ENCODE measurements at regions not wholly inside any gene's neighbourhood (a gene's known extent, or its start where the extent isn't known, plus 50 kb on each side); places are given as distances from the start of the nearest gene placed in this dataset.

DNA sequence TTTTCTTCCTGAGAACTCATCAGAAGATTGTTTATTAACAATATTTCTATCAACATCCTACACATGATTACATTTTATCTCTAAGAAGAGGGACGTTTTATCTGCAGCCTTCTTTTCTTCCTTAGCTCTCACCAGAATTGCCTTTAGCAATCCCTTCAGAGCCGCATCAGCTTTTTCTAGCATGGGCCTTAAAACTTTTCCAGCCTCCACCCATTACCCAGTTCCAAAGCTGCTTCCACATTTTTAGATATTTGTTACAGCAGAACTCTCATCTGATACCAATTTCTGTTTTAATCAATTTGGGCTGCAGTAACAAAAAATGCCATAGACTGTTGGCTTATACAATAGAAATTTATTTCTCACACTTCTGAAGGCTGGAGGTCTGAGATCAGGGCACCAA is 281.5 kb downstream of the THBS2 start:
- no peak for DNase-seq (ENCODE audit: low read depth in 2 of 2, low spot score in 1 of 2)

DNA sequence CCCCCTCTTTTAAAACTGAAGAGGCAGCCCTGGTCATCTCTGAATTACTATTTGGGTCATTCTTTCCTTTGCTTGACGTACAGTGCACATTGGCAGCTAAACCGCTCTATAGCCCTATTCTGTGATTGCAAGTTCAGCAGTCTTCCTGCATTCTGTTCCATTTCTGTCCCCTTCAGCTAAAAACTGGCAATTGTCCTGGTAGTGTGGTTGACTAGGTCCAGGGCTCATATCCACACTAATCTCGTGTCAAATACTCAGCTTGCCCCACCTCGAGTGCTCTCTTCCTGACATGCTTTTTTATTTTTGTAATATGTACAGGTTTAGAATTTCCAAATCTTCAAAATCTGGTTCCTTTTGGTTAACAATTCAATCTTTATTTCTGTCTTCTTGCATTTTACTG is 282.1 kb downstream of the THBS2 start:
- DNase-seq (ENCODE audit: low read depth in 2 of 2, low spot score in 1 of 2) = no peak

DNA sequence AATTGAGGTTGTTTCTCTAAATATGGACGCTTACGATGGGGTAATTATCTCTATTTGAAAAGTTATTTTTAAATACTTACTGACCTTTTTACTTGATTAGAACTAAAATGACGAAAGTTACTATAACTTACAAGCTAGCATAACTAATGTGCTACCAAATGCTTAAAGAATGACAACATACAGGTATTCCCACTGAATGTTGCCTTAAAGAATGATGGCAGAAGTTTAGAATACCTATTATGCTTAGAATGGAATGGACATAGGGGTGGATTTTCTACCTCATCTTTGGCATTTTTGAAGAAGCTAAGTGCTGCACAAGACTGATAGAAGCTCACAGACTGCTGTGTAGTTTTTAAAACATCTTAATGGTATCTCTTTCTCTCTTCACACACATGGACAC is 284.8 kb downstream of the THBS2 start:
- no peak for DNase-seq (ENCODE audit: low read depth in 2 of 2, low spot score in 1 of 2)

DNA sequence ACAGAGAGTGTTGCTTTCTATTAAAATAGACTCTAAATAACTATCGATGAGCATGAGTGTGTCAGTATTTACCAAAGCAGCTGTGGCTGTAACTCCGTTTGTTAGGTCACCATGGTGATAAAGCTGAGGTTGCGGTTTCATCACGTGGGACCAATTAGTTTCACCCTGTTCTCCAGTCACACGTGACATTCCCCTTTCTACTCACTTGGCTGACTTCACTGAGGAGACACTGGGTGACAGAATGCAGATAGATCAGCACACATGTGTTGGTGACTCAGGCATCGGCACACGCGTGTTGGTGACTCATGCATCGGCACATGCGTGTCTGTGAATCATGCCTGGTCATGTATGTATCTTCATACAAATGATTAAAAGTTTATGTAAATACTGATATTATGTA is 285.4 kb downstream of the THBS2 start:
- DNase-seq (ENCODE audit: low read depth in 2 of 2, low spot score in 1 of 2) = peak in 1 of 2 donors; percentile 2

DNA sequence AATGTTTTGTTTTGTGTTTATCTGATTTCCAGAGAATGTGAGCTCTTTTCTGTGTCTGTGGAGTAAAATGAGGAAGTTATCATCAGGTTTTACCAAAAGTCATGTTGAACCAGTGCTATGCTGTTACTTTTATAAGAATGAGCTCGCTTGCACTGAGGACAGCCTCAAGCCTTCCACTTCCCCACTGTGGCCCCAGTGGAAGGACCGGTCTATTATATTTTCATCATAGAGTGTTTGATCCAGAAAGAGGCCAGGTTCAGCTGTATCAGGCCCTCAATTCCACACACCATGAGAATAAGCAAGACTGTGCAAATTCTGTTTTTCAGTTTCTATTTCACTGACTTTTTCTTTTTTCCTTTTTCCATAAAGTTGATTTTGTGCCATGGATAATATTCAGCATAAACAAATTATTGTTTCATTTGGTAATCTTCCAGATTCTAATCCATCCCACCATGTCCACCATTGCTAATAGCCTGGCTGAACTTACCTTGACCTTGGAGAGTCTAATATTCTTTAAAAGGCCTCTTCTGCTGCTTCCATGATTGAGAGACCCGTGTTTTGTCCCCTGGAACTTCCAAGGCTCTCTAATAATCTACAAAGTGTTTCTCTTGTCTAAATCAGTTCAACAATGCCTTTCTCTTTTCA is 286.2 kb downstream of the THBS2 start:
- no peak for DNase-seq (ENCODE audit: low read depth in 2 of 2, low spot score in 1 of 2)

DNA sequence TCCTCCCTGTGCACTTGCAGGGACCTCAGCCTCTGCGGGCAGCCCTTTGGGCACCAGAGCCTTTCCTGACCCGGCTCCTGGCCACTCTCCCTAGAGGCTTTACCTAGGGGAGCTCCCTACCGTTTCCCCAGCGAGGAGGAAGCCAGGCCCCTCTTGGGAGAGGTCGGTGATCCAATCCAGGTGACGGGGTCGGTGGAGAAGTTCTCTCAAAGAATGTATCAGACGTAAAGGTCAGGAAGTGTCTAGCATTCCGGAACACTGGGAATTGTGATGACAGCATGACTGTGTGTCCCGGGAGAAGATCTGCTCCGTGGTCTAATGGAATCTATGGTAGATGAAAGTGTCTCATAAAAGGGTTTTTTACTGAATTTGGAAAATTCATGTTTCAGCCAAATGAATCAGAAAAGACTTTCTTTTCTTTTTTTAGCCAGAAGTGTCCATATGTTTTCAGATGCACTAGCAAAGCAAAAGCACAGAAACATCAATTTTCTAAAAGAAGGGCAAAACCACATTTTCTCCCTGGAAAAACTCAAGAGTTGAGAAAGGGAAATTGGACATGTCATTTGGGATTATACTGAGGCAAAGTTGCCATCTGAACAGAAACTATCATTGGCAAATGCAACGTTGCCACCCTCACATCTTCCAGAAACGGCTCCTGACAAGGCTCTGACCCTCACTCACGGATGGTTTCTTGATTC is 289.4 kb downstream of the THBS2 start:
- DNase-seq (ENCODE audit: low read depth in 2 of 2, low spot score in 1 of 2) = no peak

DNA sequence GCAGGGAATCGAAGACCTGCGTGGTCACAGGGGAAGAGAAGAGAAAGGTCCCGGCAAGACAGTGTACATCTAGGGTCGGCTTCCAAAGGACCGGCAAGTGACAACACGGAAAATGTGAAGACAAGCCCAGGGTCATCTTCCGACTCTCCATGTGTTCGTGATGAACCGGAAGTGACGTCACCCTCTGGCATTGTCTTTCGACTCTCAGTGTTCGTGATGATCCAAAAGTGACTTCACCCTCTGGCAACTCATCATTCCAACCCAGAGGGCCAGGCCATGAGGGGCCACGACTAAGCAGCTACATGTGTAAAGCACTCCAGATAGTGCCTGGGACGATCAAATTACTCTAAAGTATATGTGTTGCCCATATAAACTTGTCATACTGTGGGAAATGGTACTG is 290.8 kb downstream of the THBS2 start:
- no peak for DNase-seq (ENCODE audit: low read depth in 2 of 2, low spot score in 1 of 2)

DNA sequence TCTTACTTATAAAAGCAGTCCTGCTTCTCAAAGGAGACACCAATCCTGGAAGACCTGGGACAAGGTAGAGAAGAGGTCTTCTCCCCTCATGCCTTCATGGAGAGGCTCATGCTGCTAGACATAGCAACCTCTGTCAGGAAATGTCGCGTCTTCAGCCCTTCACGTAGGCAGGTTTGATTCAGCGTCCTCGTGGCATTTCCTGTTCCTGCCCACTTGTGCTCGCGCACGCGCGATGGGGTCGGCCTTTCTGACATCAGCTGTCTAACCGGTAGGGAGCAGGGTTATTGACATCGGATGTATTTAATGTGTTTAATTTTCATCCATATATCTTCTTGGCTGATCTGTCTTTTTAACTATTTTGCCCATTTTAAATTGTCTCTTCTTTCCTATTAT is 292.4 kb downstream of the THBS2 start:
- no peak for DNase-seq (ENCODE audit: low read depth in 2 of 2, low spot score in 1 of 2)

DNA sequence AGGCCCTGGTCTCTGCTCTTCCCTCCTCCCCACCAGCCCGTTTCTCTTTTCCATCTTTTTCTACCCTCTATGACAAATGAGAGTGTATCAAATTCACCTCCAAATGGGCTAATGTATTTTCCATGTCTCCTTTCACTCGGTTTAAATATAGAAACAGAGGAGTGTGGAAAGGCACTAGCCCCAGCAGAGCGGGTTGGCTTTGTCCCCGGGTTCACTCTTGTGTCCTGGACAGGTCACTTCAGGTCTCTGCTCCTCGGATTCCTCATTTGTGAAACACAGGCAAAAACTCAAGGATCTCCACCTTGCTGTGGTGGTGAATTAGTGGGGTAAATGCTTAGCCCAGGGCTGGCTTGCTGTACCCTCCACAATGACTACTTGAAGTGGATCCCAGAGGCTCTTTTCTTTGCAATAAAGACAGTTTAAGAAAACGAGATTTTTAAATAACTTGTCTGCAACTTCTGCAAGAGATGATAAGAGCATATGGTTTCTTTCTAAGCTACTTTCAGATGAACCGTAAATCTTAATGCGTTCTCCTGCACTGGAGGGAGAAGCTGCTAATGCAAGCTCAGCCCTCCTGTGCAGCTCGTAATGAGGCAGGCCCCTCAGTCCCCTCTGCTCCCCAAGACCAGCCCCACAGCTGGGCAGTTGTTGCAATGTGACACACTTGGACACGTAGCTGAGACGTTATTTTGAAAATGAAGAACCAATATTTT is 292.9 kb downstream of the THBS2 start:
- no peak for DNase-seq (ENCODE audit: low read depth in 2 of 2, low spot score in 1 of 2)

DNA sequence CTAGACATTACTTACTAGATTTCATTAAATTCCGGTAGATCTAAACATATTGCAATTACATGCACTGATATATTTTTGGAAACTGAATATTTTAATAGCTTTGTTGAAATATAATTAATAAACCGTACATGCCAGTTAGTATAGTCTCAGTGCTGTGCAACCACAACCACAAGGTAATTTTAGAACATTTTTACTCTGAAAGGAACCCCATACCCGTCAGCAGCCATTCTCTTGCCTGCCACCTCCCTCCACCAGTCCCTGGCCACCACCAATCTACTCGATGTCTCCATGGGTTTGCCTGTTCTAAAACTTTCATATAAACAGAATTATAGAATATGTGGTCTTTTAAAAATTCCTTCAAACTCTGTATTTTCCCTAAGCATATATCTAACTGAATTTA is 293.9 kb downstream of the THBS2 start:
- no peak for DNase-seq (ENCODE audit: low read depth in 2 of 2, low spot score in 1 of 2)

DNA sequence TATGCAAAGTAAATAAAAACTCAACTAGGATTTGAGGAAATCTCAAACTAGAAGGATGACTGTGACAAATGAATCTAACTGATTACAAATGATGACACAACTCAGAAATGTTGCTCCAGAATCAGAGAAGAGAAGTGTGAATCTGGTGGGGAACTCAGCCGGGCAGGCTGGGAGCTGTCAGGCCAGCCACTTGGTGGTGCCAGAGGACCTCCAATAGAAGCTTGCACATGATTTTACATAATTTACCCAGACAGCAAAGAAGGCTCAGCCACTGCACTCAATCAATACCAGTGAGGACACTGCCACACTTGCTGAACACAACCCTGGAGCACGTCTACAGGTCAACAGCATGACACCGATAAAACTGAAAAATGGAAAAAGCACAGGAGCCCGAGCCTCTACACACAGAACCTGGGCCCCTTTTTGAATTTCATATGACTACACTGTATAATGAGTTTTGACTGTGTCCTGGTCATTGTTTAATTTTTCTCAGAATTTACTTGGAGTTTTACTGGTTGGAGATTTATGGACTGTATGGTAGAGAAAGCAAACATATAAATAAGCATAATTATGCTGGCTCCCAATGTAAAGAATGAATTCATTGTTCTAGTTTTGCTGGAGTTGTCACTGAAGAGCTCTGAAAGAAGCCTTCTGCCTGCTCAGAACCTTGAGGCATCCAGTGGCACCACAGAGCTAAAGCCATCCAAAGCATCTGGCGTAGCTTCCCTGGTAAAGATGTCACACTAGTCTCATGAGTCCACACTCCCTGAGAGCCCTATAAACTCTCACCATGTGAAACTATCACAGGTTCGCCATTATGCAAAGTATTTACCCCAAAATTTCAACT is 296.5 kb downstream of the THBS2 start:
- DNase-seq (ENCODE audit: low read depth in 2 of 2, low spot score in 1 of 2) = no peak

DNA sequence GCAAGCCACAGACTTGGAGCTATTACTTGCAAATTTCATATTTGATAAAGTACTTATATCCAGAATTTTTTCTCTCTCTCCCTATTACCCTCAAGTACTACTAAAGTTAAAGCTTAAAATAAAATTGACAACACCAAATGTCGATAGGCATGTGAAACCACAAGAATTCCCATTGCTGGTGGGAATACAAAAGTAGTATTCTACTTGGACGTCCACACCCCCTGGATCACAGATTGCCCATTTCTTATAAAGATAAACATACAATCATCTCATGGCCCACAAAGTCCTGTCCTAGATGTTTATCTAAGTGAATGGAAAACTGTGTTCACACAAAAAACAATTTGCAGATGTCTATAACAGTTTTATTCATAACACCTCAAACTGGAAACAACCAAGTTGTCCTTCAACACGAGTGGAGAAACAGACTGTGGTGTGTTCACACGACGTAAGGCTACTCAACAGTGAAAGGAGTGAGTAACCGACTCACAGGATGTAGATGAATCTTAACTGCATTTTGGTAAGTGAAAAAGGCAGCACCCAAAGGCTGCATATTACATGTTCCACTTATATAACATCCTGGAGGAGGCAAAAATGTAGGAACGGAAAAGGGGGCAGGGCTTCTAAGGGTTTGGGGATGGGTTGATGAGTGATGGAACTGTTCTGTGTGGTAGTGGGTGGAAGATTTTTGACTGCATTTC is 297.4 kb downstream of the THBS2 start:
- no peak for DNase-seq (ENCODE audit: low read depth in 2 of 2, low spot score in 1 of 2)

DNA sequence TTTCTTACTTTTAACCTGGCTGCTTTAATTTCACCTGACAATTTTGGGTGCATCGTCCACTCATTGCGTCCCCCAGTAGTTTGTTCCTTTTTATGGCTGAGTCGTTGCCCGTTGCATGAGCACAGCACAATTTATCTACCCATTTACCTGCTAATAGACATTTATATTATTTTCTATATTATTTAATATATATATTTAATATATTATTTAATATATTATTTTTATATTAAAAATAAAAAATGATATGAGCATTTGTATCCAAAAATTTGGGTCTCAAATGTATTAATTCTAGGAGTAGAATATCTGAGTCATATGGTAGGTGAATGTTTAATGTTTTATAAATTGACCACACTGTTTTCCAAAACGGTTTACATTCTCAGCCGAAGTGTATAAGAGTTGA is 300.2 kb downstream of the THBS2 start:
- no peak for DNase-seq (ENCODE audit: low read depth in 2 of 2, low spot score in 1 of 2)

DNA sequence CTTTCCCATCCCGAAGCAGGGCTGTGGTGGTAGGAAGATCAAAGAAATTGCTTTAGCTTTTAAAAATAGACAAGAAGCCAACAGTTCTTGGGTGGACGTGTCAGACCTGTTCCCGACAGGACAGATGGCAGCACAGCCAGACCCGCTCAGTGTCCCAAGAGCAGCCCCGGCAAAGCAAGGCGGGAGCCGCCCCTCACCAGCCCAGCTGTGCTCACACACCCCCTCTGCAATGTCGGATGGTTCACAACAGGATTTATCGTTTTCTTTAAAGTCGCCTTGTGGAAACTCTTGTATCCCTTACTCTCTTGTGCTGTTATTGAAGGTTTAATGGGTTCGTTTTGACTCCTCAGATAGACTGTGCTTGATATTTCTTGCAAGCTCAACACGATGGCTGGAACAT is 302.4 kb downstream of the THBS2 start:
- no peak for DNase-seq (ENCODE audit: low read depth in 2 of 2, low spot score in 1 of 2)

DNA sequence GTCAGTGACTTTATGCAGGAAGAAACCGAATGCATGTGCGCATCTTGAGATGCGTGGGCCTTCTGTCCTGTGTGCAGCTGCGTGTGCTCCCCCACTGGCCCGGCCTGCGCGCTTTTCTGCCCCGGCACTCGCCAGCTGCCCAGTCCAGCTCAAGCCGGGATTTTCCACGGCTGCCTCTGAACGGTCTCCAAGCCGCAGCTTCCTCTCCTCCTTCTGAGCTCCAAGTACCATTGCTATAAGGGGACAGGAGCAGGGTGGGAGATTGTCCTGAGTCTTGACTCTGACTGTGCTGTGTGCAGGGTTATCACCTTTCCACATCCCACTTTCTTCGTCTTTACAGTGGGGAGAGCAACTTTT is 302.8 kb downstream of the THBS2 start:
- no peak for DNase-seq (ENCODE audit: low read depth in 2 of 2, low spot score in 1 of 2)

DNA sequence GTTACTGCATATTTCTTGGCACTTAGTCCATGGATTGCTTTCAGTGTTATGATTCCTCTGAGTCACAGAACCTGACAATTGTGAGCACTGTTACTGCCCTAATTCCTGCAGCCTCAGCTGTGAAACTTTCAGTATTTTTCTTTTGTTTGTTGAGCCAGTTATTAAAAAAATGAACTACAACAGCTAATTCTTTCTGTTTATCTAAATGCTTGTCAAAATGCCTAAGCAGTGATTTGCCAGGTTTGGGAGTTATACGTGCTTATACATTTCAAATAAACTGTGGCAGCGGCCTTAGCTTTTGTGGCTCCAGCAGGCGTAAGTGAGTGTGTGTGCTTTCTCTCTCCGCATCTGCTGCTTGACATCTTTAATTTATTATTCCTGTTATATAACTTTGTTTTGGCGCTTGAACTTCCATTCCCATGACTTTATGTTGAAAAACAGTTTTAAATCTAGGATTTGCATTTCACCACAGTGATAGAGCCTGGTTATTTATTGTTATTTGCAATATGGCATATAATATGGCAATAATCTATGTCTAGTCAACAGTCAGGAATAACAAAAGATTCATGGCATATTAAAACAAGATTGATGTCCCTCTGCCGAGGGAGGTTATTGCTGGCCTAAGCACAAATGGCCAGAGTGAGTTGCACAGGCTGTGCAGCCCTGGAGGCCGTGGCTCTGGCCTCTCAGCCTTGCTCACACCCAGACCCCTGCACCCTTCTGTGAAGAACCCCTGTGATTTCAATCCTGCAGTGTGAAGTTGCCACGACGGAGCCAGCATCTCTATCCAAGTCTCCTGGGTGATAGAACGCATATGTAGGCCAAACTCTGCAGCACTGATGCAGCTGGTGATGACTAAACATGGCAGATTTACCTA is 303.4 kb downstream of the THBS2 start:
- no peak for DNase-seq (ENCODE audit: low read depth in 2 of 2, low spot score in 1 of 2)

DNA sequence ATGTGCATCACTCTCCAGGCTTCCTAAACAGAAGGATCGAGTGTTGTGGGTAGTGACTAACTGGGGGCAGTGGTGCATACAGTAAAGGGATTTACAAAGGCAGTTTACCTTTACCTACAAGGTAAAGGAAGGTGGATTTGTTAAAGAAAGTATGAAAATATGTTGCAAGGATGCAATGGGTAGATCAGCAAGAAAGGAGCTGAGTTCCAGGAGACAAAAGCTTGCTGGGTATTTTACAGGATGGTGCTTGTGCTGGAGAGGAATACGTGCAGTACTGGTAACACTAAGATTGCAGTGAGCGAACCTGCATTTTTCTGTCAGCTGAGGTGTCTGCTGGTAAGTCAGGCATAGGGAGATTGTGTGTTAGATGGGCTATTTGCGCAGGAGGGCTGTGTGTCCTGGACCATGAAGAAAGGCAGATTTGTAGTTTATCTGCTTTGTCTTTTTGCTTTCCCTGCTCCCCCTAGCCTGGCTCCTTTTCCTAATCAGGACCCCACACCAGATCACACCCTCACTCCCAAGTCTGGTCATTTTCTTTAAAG is 304.6 kb downstream of the THBS2 start:
- no peak for DNase-seq (ENCODE audit: low read depth in 2 of 2, low spot score in 1 of 2)

DNA sequence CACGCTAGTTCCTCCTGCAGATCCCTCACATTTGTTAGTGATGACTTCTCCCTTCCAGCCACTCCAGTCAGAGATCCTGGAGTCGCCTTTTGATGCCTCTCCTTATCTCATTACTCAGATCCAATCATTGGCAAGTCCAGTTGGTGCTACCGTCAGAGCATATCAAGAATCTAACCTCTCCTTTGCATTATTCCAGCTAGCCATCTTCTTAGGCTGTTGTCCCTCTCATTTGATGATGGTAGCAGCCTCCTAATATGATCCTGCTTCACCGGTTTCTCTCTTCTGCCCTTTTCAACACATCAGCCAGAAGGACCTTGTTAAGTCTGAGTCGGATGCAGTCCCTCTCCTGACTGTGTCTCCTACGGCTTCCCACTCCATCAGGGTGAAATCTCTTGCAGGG is 305.6 kb downstream of the THBS2 start:
- DNase-seq (ENCODE audit: low read depth in 2 of 2, low spot score in 1 of 2) = no peak

DNA sequence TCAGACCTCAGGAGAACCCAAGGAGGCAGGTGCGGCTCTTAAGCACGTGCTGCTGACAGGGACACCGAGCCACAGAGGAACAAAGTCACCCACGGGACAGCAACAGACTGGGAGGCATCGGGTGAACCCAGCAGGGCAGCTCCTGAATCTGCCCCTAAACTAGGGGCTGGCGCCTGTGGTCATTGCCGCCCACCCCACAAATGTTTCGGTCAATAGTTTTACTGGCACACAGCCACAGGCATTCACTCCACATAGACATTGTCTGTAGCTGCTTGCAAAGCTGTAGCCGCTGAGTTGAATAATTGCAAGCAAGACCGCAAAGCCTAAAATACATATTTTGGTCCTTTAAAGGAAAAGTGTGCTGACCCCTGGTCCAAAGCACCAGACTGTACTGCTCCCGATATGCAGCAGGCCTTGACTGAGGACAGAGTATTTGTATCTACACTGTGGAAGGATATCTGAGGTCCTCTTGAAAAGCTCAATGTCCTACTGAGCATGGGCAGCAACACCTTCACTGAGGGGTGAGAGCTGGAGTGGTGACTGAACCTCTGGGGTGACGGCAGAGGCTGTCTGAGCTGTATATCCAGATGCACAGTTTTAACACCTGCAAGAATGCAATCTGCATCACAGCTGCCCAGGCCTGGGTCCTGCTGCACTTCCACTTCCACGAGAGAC is 310.3 kb downstream of the THBS2 start:
- no peak for DNase-seq (ENCODE audit: low read depth in 2 of 2, low spot score in 1 of 2)

Measured in stimulated activated CD8-positive, alpha-beta memory T cell treated with anti-CD3 and anti-CD28 coated beads, Interleukin-4, amount 100 ng/mL, for 4 hours (primary cell).